Glutamatergic neuron (in vitro differentiated cells): ENCODE measurements at regions not wholly inside any gene's neighbourhood (a gene's known extent, or its start where the extent isn't known, plus 50 kb on each side); places are given as distances from the start of the nearest gene placed in this dataset.
A peak's percentile ranks its signal among the peaks of the same experiment; 100 is the strongest.

Experiments used
- DNase-seq: peaks from one replicate; pipeline ENCODE4 v3.0.0; 2022
- H3K27ac Mint-ChIP-seq: one replicate; pipeline ENCODE4 v1.8.0; 2020; ENCODE audit warnings: mild to moderate bottlenecking, mixed read lengths, inconsistent platforms; ENCODE audit not compliant: unreplicated experiment
- H3K27me3 Mint-ChIP-seq: one replicate; pipeline ENCODE4 v1.8.0; 2020; ENCODE audit warnings: mild to moderate bottlenecking, moderate library complexity, mixed read lengths, inconsistent platforms; ENCODE audit not compliant: unreplicated experiment
- H3K36me3 Mint-ChIP-seq: one replicate; pipeline ENCODE4 v1.8.0; 2020; ENCODE audit warnings: mild to moderate bottlenecking, mixed read lengths, inconsistent platforms; ENCODE audit not compliant: unreplicated experiment
- H3K4me1 Mint-ChIP-seq: one replicate; pipeline ENCODE4 v1.8.0; 2020; ENCODE audit warnings: mild to moderate bottlenecking, low read depth, mixed read lengths, inconsistent platforms; ENCODE audit not compliant: unreplicated experiment
- H3K4me3 Mint-ChIP-seq: one replicate; pipeline ENCODE4 v1.8.0; 2020; ENCODE audit warnings: mild to moderate bottlenecking, mixed read lengths, inconsistent platforms; ENCODE audit not compliant: unreplicated experiment
- H3K9me3 Mint-ChIP-seq: one replicate; pipeline ENCODE4 v1.8.0; 2020; ENCODE audit warnings: mild to moderate bottlenecking, moderate library complexity, mixed read lengths, inconsistent platforms; ENCODE audit not compliant: unreplicated experiment
- CTCF ChIP-seq: fragments of 200-600 bp; sonication (generic); IDR thresholded peaks from one replicate; pipeline ENCODE4 v1.5.0; 2021; ENCODE audit not compliant: partially characterized antibody, unreplicated experiment

GRCh38 chr2:147482111-147482895 is 362.5 kb upstream of the ACVR2A start:
- Mint-ChIP-seq H3K36me3 (no peaks in the 10 kb centered on the region), H3K27ac (no peak overlapping the region), H3K27me3 (no peaks in the 10 kb centered on the region), H3K4me1 (peaks cover 19% of the 10 kb centered on the region), H3K9me3 (no peaks in the 10 kb centered on the region), H3K4me3 (no peak overlapping the region)
- TF ChIP-seq CTCF, result no peak
- no peak for DNase-seq

- no peak for TF ChIP-seq CTCF
- Mint-ChIP-seq H3K4me3 (no peak overlapping the region), H3K36me3 (no peaks in the 10 kb centered on the region), H3K4me1 (peaks cover 3% of the 10 kb centered on the region), H3K27me3 (no peaks in the 10 kb centered on the region), H3K9me3 (no peaks in the 10 kb centered on the region), H3K27ac (no peak overlapping the region)
- no peak for DNase-seq
Observed at GRCh38 chr2:147479358-147479757, 365.5 kb upstream of the ACVR2A start.

GRCh38 chr2:147473075-147473474 is 371.8 kb upstream of the ACVR2A start:
- Mint-ChIP-seq H3K36me3 (no peaks in the 10 kb centered on the region), H3K27ac (no peak overlapping the region), H3K4me3 (no peak overlapping the region), H3K9me3 (peaks cover 5% of the 10 kb centered on the region), H3K27me3 (peaks cover 6% of the 10 kb centered on the region), H3K4me1 (peaks cover 36% of the 10 kb centered on the region)
- TF ChIP-seq CTCF, result no peak
- DNase-seq, result no peak

- Mint-ChIP-seq H3K4me3 (peak overlapping the region; percentile 17), H3K36me3 (no peaks in the 10 kb centered on the region), H3K9me3 (peaks cover 5% of the 10 kb centered on the region), H3K27me3 (peaks cover 6% of the 10 kb centered on the region), H3K4me1 (peaks cover 36% of the 10 kb centered on the region), H3K27ac (peak overlapping the region; percentile 91)
- TF ChIP-seq CTCF, result no peak
- DNase-seq, result no peak
Observed at GRCh38 chr2:147471126-147471525, 373.7 kb upstream of the ACVR2A start.

- Mint-ChIP-seq H3K27ac (peak overlapping the region; percentile 91), H3K36me3 (no peaks in the 10 kb centered on the region), H3K4me1 (peaks cover 37% of the 10 kb centered on the region), H3K4me3 (no peak overlapping the region), H3K27me3 (peaks cover 6% of the 10 kb centered on the region), H3K9me3 (peaks cover 5% of the 10 kb centered on the region)
- TF ChIP-seq CTCF, result no peak
- no peak for DNase-seq
Observed at GRCh38 chr2:147469471-147469870, 375.4 kb upstream of the ACVR2A start.
